Fibroblast of skin of right quadriceps (primary cell): ENCODE measurements at regions not wholly inside any gene's neighbourhood (a gene's known extent, or its start where the extent isn't known, plus 50 kb on each side); places are given as distances from the start of the nearest gene placed in this dataset.

ENCODE experiments used
- DNase-seq: peaks from one replicate; pipeline ENCODE4 v3.0.0-alpha.2; 2013

DNA sequence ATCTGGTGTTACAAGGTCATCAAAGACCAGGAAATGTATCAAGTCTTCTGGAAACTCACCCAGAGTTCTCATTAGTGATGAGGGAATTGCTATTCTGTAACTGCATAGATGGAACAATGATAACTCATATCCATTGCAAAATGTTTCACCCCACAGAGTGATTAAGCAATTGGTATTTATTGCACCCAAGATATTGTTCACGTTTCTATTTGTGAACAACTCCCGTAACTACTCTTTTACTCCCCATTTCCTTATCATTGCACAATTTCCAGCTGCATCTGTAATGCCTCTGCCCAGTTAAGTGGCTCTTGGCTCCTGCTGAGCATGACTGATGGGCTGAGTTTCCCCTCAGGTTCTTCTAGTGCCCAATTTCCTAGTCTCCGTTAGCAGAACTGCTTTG lies 108.7 kb upstream of the PRICKLE1 start:
- peak; percentile 48 for DNase-seq

- peak; percentile 44 for DNase-seq
These were observed 107.0 kb upstream of the PRICKLE1 start for GRCh38 chr12:42696406-42697149.

GRCh38 chr12:42695490-42695995 lies 106.0 kb upstream of the PRICKLE1 start:
- DNase-seq: no peak

DNA sequence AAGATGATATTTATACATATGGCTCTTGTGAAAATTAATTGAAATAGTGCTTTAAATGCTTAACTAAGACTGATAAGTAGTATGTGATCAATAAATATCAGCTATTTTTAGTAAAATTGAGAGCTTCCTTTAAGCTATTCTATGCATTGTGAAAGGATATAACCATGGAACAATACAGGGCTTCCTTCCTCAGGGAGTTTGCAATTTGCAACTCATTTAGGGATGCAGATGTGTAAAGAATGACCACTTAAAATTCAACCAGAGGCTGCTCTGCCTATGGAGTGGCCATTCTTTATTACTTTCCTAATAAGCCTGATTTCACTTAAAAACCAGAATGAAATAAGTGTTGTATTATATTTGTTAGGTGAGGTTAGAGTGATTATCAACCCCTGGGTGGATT lies 103.2 kb upstream of the PRICKLE1 start:
- DNase-seq: no peak

DNA sequence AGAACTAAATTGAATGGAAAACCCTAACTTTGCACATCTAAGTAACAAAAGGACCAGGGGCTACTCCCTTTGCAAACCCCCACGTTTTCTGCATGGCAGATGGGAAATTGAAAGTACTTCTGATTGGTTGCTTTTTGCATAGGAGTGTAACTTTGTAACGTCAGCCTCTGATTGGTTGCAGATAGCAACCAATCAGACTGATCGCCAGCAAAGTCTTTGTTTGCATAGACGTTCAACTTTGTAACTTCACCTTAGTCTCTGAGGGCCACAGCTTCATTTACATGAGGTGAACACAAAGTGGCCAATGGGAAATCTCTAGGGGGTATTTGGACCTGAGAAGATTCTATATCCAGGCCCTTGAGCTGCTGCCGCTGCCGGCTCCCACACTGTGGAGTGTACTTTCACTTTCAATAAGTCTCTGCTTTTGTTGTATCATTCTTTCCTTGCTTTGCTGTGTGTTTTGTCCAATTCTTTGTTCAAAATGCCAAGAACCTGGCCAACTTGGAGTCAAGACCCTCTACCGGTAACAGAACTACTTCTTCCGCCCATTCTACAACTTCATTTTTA lies 102.5 kb upstream of the PRICKLE1 start:
- no peak for DNase-seq

DNA sequence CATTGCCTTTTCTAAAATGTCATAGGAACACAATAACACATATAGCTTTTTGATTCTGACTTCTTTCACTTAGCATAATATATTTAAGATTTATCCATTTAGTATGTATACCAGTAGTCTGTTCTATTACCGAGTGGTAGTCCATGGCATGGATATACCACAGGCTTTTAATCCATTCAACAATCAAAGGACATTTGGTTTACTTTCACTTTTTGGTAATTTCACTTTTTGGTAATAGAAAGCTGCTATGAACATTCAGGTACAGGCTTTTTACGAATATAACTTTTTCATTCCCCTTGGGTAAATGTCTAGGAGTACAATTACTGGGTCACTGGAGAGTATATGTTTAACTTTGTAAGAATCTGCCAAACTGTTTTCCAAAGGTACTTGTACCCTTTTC lies 100.7 kb upstream of the PRICKLE1 start:
- DNase-seq: no peak

DNA sequence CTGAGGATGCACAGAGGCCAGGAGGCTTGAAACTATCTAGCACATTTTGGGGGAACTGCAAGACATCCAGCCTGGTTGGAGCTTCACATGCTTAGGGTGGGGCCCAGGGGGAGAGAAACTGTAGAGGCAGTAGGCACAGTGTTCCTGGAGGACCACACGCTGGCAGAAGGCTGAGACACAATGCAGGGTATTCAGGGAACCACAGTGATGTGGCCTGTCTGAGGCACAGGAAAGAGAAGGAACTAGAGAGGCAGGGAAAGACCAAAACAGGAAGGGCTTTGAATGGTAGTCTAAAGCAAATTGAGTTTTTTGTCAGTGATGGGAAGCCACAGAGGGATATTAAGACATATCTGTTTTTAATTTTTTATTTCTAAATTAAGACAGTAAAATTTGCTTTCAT lies 100.2 kb upstream of the PRICKLE1 start:
- DNase-seq: no peak

DNA sequence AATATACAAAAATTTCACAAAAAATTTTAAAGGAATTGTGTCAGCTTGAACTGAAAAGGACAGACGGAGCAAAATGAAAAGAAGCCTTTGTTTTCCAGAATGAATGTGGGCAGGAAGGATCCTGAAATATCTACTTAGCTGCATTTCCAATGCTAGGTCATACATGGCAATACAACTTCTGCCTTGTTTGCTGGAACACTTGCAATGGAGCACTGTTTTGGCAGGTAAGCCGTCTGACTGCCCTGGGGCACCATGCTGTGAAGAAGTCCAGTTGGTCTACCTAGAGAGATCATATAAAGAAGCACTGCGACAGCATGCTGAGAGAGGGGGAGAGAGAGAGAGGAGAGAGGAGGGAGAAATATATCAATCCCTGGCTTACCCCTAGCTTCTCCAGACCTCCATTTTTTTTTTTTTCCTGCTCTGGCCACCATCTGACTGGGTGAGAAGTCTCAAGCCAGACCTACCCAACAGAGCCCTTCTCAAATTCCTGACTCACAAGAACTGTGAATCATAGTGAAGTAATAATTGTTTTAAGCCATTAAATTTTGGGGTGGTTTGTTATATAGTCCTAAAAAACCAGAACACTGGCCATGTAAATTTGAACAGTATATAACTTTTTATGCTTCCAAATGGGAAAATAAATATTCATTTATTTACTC lies 97.1 kb upstream of the PRICKLE1 start:
- no peak for DNase-seq

DNA sequence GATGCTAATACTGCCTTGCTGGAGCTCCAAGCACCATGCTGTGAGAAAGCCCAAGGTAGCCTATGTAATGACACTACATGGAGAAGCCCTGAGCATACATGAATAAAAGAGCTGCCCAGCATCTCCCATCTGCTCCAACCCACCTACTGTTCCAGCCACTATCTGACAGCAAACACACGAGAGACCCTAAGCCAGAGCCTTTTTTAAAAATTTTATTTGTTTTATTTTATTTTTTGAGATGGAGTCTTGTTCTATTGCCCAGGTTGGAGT lies 95.2 kb upstream of the PRICKLE1 start:
- no peak for DNase-seq

DNA sequence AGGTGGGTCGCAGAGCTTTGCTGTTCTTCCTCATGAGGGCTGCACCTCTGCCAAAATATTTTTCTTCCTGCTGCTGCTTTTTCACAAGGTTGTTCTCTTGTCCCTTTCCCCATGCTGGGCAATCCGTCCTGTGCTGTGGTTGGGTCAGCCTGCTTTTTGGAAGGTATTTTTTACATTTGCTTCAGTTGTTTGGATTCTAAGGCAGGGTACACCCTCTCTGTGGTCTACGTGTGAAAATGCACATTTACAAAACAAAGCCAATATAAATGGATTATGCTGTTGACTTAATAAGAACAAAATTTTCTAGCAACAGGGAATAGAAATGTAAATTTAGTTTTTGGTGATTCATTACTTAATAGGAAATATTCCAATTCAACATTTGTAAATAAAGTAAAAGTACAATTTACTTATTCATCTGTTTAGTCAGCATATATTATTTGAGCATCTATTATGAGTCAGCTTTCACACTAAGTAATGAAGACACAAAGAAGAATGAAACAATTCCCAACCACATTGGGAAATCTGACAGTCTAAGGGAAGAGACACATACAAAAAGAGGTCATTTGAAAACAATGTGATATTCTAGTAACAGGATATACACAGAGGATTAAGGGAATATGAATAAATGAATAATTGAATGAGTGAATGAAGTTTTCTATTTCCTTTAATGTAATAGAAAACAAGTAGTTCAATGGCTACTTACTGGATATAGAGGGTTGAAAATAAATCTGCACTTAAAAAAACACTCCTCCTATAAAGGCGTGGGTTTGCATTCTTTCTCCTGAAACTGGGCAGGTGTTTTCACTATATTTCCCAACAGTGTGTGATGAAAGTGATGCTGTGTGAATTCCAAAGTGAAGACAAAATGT lies 94.6 kb upstream of the PRICKLE1 start:
- peak; percentile 27 for DNase-seq

DNA sequence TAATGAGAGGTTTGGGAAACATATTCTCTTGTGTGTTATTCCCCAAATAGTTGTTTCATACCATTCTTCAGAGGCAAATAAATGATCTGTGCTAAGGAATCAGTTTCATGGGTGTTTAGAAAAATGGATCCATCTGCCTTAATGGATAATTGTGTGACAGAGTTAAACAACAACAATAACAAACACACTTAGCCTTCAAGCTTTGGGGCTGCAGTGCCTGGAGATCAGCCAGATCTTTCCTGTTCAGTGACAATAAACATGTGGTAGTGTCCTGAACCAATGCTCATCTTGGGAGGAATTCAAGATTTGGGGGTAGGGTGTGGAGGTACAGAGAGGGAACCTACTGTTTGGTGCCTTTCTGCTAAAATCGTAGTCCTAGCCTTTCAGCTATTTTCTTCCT lies 93.7 kb upstream of the PRICKLE1 start:
- no peak for DNase-seq

GRCh38 chr12:42679466-42679865 lies 89.9 kb upstream of the PRICKLE1 start:
- DNase-seq: peak; percentile 66

DNA sequence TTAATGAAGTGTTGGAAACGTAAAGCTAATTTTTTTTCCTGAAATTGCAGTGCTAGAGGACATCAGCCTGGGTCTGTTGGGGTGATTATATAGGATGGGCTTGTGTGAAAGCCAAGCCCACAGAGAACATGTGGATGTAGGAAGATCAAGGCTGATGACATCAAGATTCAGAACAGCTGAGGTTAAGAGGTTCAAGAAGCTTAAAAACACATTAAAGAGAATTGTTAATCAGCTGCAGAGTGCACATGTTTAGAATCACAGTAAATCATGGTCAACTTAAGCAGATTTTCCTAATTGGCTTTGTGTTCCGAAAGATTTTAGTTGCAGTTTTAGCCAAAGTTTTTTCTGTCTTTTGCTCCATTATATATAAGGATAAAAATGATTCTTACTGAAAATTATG lies 87.9 kb upstream of the PRICKLE1 start:
- DNase-seq: no peak

DNA sequence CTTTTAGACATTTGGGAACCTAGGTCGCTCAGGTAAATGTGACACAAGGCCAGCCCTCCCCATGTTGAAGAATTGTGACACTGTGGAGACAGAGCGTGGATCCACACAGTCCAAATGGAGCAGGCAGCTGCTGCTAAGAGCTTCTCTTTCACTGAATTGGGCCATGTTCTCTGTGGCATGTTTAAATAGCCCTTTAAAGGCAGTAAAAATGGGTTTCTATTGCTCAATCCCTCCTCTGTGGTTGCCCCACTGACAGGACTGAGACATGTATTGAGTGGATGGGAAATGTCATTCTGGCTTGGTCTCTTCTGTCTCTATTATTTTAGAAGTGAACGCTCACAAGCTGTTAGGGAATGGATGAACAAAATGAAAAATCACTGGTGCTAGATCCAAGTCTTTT lies 84.0 kb upstream of the PRICKLE1 start:
- DNase-seq: no peak

GRCh38 chr12:42670719-42671118 lies 81.2 kb upstream of the PRICKLE1 start:
- no peak for DNase-seq

- DNase-seq: peak; percentile 17
These were observed 80.0 kb upstream of the PRICKLE1 start for GRCh38 chr12:42669553-42669952.

- no peak for DNase-seq
These were observed 77.2 kb upstream of the PRICKLE1 start for GRCh38 chr12:42666671-42667243.

DNA sequence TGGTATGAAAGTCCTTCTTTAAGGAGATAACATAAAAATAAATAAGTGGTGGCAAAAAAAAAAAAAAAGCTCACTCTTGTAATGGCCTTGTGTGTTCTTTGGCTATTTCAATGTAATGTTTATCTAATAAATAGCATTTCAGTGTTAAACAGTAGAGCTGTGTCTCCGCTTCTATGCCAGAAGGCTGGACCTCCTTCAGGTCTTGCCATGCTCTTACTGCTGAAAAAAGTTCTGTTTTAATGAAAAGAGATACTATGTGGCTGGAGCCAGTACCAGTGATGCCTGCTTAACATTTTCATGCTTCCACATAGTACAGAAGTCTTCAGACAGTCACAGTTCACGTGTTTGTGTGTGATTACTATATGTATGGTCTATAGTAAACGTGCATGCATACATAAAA lies 74.1 kb upstream of the PRICKLE1 start:
- no peak for DNase-seq

DNA sequence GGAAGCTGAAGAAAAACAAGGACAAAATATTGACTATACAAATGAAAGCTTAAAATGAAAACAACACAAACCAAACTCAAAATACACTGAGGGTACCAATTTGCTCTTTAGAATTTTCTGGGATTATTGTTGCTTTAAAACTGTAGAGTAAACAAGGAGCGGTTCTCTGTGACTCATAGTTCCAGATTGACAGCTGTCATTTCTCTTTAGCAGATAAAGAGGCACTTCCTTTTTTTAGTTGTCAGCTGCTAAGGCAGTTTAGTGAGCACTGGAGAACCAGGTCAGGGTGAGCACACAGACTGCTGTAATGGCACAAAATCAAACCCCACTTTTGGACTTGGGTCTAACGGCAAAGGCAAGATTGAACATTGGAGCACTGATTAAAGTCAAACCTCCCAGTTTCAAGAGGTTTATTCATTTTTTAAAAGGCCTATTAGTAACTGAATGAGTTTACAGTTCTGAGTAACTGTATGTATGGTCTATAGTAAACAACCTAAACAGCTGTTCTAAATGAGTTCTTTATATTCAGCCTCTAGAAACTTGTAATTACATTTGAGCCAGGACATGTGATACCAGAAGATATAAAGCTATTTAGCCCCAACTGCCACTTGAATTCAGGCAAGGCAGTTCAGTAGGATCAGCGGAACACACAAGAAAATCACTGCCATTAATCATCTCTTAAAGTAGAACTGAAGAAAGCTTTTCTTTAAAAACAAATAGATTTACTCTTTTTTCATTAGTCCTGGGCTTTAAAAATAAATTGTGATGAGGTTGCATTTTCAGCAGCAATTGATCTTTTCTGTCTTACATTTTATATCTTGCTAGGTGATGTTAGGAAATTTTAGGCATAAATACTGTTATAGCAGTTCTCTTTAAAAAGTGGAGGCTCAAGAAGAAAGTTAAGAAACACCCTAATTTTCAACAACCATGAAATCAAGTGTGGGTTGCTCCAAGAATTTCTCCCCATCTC lies 71.7 kb upstream of the PRICKLE1 start:
- no peak for DNase-seq

DNA sequence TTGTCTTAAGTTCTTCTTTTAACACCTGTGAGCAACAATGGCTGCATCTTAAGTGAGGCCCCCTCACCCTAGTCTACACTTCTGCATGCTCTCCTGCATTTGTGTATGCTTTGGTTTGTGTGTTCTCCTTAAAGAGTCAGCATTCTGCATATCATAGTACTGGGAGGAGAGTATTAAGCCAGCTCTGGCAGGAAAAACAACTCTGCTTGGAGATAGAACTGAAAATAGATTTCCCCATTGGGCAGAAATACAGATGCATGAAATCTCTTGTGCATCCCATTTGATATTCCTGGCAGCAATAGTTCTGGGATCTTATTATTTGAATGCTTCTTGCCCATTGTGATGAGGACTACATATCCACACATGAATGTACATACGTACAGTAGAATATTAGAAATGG lies 70.6 kb upstream of the PRICKLE1 start:
- no peak for DNase-seq

- no peak for DNase-seq
These were observed 62.5 kb upstream of the PRICKLE1 start for GRCh38 chr12:42652048-42652447.

DNA sequence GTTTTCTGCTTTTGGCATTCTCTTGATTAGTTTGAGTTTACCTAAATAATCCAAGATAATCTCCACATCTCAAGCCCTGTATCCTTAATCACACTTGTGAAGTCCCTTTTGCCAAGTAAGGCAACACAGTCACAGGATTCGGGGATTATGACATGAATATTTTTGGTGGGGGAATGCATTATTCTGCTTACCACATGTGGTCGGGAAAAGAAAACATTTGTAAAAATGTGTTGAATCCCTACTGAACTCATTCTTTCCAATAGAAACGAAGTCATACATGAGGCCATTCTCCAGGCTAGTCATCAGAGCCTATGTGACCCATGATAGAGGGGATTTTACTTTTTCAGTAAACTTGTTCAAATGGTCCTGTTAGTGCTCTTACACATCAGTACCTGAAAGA lies 58.5 kb upstream of the PRICKLE1 start:
- no peak for DNase-seq
